Prostate gland (tissue), 2 donors: ENCODE measurements at regions not wholly inside any gene's neighbourhood (a gene's known extent, or its start where the extent isn't known, plus 50 kb on each side); places are given as distances from the start of the nearest gene placed in this dataset.

Experiments used
- DNase-seq: peaks from one replicate; pipeline ENCODE4 v3.0.0-alpha.2; 2019; ENCODE audit warnings: low spot score
- H3K27ac ChIP-seq, 2 donors: fragments of 200-600 bp; sonication (generic); 2 replicates each; pipeline ENCODE4 v1.5.1; 2017 to 2019
- H3K27me3 ChIP-seq: fragments of 200-600 bp; sonication (generic); replicated peaks from 2 replicates; pipeline ENCODE4 v1.5.1; 2019; ENCODE audit not compliant: insufficient read depth
- H3K36me3 ChIP-seq, 2 donors: fragments of 200-600 bp; sonication (generic); 1 replicate in 1 of 2; 2 replicates in 1 of 2; pipeline versions ENCODE4 v1.5.1 to v1.8.1; 2017 to 2019
- H3K4me1 ChIP-seq: fragments of 200-600 bp; sonication (generic); replicated peaks from 2 replicates; pipeline ENCODE4 v1.5.1; 2019
- H3K4me3 ChIP-seq, 2 donors: fragments of 200-600 bp; sonication (generic); 2 replicates each; pipeline ENCODE4 v1.5.1; 2017 to 2019
- H3K9me3 ChIP-seq: fragments of 200-600 bp; sonication (generic); 2 replicates; pipeline ENCODE4 v1.5.1; 2017
- CTCF ChIP-seq, 4 experiments: fragments of 200-600 bp in 2 of 4; fragments of 450-650 bp in 2 of 4; sonication (generic) in 2 of 4; IDR thresholded peaks; 1 replicate in 3 of 4; 2 replicates in 1 of 4; pipeline ENCODE4 v1.5.1; 2016 to 2019; ENCODE audit warnings: antibody characterized with exemption in 4 of 4, mild to moderate bottlenecking in 2 of 4, moderate library complexity in 2 of 4
- POLR2A ChIP-seq: fragments of 450-650 bp; IDR thresholded peaks from one replicate; pipeline ENCODE4 v1.6.1; 2016; ENCODE audit warnings: antibody characterized with exemption, mild to moderate bottlenecking
- POLR2AphosphoS5 ChIP-seq: sonication (generic); formaldehyde crosslinking; IDR thresholded peaks from one replicate; pipeline ENCODE4 v1.6.1; 2017; ENCODE audit warnings: antibody characterized with exemption
- WGBS: methylation state at CpG from one replicate; pipeline ENCODE4 v1.1.5; 2018; 5-methylcytosine and 5-hydroxymethylcytosine counted together
- intact Hi-C: fragments of 100-400 bp; cut with DNase I; formaldehyde crosslinking; loops from one replicate; pipeline ENCODE4 v1.14.2; 2022

- Histone ChIP-seq H3K27me3 (no peaks in the 10 kb centered on the region), H3K36me3 (no peaks in the 10 kb centered on the region), H3K27ac (no peak overlapping the region), H3K4me1 (no peaks in the 10 kb centered on the region), H3K4me3 (no peak overlapping the region), H3K9me3 (no peaks in the 10 kb centered on the region)
- no peak for DNase-seq
- TF ChIP-seq POLR2A: no peak
- no peak for TF ChIP-seq POLR2AphosphoS5
- TF ChIP-seq CTCF (IDR thresholded peaks at IDR 0.05): no peak
- intact Hi-C loops: no loop called here
- 91% methylated on average over 3 of the region's 3 CpGs for WGBS
Measured at GRCh38 chr4:84392951-84393590, 106.0 kb downstream of the NKX6-1 start.

- H3K27ac ChIP-seq: no peak overlapping the region
- H3K4me3 ChIP-seq: no peak overlapping the region
- WGBS: 84% methylated on average over 2 of the region's 2 CpGs
- no peaks in the 10 kb centered on the region for H3K4me1 ChIP-seq
- DNase-seq: no peak
- H3K9me3 ChIP-seq: no peaks in the 10 kb centered on the region
- intact Hi-C loops: no loop called here
- no peaks in the 10 kb centered on the region for H3K36me3 ChIP-seq
- no peak for TF ChIP-seq POLR2A
- no peak for TF ChIP-seq POLR2AphosphoS5
- no peak for TF ChIP-seq CTCF (IDR thresholded peaks at IDR 0.05)
- H3K27me3 ChIP-seq: no peaks in the 10 kb centered on the region
Measured at GRCh38 chr4:84389406-84389805, 109.7 kb downstream of the NKX6-1 start.

- no peaks in the 10 kb centered on the region for H3K4me1 ChIP-seq
- 16% methylated on average over 2 of the region's 2 CpGs for WGBS
- TF ChIP-seq POLR2A (no peak), CTCF (IDR thresholded peaks at IDR 0.05) (no peak), POLR2AphosphoS5 (no peak)
- no peak overlapping the region for H3K4me3 ChIP-seq
- no peaks in the 10 kb centered on the region for H3K9me3 ChIP-seq
- no peak for DNase-seq
- H3K27ac ChIP-seq: no peak overlapping the region
- no peaks in the 10 kb centered on the region for H3K36me3 ChIP-seq
- intact Hi-C loops: no loop called here
- H3K27me3 ChIP-seq: no peaks in the 10 kb centered on the region
Measured at GRCh38 chr4:84385203-84385602, 113.9 kb downstream of the NKX6-1 start.

- TF ChIP-seq CTCF (IDR thresholded peaks at IDR 0.05) (no peak), POLR2A (no peak), POLR2AphosphoS5 (no peak)
- Histone ChIP-seq H3K9me3 (no peaks in the 10 kb centered on the region), H3K27ac (no peak overlapping the region), H3K27me3 (no peaks in the 10 kb centered on the region), H3K4me1 (no peaks in the 10 kb centered on the region), H3K36me3 (no peaks in the 10 kb centered on the region), H3K4me3 (no peak overlapping the region)
- 43% methylated on average over 1 of the region's 1 CpG for whole genome bisulfite sequencing
- intact Hi-C loops: no loop called here
- no peak for DNase-seq
Measured at GRCh38 chr4:84384801-84385200, 114.3 kb downstream of the NKX6-1 start.

GRCh38 chr4:84381759-84382158 lies 117.3 kb downstream of the NKX6-1 start:
- Histone ChIP-seq H3K36me3 (no peaks in the 10 kb centered on the region), H3K4me1 (no peaks in the 10 kb centered on the region), H3K27ac (no peak overlapping the region), H3K4me3 (no peak overlapping the region), H3K27me3 (no peaks in the 10 kb centered on the region), H3K9me3 (no peaks in the 10 kb centered on the region)
- DNase-seq: no peak
- TF ChIP-seq CTCF (IDR thresholded peaks at IDR 0.05) (no peak), POLR2AphosphoS5 (no peak), POLR2A (no peak)
- intact Hi-C loops: no loop called here
